ENCODE measurements at regions not wholly inside any gene's neighbourhood (a gene's known extent, or its start where the extent isn't known, plus 50 kb on each side); places are given as distances from the start of the nearest gene placed in this dataset.

DNA sequence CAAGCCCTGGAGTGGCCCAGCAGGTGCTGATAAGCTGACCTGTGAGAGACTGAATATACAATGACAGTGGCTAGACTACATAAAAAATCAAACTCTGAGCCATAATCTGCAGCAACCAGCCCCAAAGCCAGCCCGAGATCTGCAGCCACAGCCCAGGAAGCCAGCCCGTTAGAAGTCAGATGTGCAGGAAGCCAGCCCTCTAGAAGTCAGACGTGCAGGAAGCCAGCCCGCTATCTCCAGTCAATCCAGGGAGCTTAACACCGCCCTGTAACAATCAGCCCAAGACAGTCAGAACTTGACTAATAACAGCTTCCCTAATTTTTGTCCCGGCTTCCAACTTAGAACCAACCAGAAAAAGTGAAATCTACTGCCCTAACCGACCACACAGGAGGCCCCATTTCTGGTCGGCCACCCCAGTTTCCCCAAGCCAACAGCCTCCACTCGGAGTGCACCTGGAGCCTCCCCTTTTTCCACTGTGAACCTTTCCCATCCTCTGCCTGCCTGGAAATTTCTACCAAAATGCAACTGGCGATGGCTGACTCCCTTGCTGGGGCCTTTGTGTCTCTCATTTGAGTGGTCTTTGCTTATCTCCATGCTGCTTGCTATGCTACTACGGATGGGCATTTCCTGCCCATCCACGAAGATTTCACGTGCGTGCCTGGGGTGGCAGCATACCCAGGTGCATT, 769.3 kb downstream of the KCNJ18 start:
- TF ChIP-seq, protein P1, sequence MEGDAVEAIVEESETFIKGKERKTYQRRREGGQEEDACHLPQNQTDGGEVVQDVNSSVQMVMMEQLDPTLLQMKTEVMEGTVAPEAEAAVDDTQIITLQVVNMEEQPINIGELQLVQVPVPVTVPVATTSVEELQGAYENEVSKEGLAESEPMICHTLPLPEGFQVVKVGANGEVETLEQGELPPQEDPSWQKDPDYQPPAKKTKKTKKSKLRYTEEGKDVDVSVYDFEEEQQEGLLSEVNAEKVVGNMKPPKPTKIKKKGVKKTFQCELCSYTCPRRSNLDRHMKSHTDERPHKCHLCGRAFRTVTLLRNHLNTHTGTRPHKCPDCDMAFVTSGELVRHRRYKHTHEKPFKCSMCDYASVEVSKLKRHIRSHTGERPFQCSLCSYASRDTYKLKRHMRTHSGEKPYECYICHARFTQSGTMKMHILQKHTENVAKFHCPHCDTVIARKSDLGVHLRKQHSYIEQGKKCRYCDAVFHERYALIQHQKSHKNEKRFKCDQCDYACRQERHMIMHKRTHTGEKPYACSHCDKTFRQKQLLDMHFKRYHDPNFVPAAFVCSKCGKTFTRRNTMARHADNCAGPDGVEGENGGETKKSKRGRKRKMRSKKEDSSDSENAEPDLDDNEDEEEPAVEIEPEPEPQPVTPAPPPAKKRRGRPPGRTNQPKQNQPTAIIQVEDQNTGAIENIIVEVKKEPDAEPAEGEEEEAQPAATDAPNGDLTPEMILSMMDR (IDR thresholded peaks at IDR 0.05; ENCODE audit: low read depth, low read length), result no peak
- no peaks in the 10 kb centered on the region for H3K27me3 ChIP-seq
- H3K36me3 ChIP-seq, result no peaks in the 10 kb centered on the region

DNA sequence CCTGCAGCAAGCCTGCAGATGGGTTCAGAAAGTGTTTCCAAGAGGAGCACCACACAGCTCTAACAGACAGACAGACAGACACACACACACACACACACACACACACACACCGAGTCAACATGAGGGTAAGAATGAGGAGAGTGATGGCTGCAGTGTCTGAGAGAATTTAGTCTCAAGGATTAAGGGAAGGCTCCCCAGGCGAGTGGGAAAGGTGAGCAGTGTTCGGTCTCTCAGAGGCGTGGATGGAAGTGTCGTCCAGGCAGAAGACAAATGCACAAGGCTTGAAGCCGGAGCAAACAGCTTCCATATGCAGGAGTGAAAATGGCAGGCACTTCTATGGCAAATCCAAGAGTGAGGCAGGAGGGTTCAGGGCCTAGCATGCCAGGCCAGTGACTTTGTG, 770.1 kb downstream of the KCNJ18 start:
- Histone ChIP-seq H3K27me3 (no peaks in the 10 kb centered on the region), H3K4me1 (no peaks in the 10 kb centered on the region), H3K9me3 (no peaks in the 10 kb centered on the region), H3K4me3 (ENCODE audit: low read depth, low read length) (no peak overlapping the region), H3K36me3 (no peaks in the 10 kb centered on the region)
- TF ChIP-seq, protein P1 (IDR thresholded peaks at IDR 0.05; ENCODE audit: low read depth, low read length), result no peak
- no peak for DNase-seq

More for the DNA sequence above, 769.3 kb downstream of the KCNJ18 start:
- Histone ChIP-seq H3K4me1 (no peaks in the 10 kb centered on the region), H3K4me3 (ENCODE audit: low read depth, low read length) (no peak overlapping the region), H3K9me3 (no peaks in the 10 kb centered on the region)
- DNase-seq, result no peak

DNA sequence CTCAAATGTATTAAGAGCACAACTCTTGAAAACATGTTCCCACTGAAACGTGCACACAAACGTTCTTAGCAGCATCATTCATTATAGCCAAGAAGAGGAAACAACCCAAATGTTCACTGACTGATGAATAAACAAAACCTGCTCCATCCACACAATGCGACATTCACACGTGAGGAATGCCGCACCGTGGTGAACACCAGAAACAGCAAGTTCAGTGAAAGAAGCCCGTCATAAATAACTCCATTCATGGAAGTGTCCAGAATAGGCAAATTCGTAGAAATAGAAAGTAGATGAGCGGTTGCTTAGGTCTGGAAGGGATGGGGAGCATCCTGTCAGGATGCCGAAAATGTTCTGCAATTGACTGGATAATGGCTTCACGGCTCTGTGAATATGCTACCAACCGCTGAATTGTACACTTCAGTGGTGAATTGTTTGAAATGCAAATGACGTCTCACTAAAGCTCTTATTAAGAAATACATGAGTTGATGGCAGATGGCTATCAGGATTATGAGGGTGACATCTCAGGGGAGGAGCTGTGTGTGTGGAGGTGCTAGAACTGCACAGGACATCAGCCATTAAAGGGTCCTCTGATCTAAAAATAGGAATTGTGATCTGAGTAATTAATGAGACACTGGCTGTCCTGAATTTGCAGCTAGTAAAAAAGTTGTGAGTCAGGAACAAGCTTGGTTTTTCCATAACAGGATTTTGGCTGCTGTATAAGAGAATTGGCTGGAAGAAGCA, 771.0 kb downstream of the KCNJ18 start:
- H3K4me3 ChIP-seq (ENCODE audit: low read depth, low read length), result no peak overlapping the region
- no peaks in the 10 kb centered on the region for H3K27me3 ChIP-seq
- H3K4me1 ChIP-seq, result no peaks in the 10 kb centered on the region
- TF ChIP-seq, protein P1 (IDR thresholded peaks at IDR 0.05; ENCODE audit: low read depth, low read length), result no peak
- no peak for DNase-seq
- H3K36me3 ChIP-seq, result no peaks in the 10 kb centered on the region
- H3K9me3 ChIP-seq, result no peaks in the 10 kb centered on the region

DNA sequence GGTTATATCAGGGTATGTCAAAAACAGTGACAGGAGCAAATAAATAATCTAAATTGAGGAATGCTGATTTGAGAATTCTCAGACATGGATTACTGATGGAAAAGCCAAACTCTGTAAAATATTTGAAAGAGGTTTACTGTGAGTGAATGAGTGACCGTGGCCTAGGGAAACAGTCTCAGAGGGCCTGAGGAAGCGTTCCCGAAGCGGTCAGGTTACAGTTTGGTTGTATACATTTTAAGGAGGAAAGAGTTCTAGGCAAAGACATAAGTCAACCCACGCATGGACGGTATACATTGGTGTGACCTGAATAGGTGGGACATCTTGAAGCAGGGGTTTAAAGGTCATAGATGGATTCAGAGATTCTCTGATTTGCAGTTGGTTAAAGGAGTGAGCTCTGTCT, 771.7 kb downstream of the KCNJ18 start:
- no peaks in the 10 kb centered on the region for H3K9me3 ChIP-seq

DNA sequence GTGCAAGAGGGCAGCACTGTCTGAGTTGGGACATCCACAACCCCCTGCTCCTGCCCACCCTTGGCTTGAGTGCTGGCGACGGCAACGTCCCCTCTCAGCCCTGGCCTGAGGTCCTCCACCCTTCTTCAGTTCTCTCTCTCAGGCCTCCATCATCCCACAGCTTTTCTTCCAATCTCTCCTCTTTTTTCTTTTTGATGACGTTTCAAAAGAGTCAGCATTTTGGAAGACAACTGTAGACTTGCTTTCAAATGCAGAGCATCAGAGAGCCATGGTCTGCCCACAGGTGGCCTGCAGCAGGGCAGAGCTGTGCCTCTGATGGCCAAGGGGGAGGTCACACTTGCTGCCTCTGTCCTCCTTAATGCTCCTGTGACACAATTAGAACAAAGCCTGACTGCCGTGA, 775.4 kb downstream of the KCNJ18 start:
- TF ChIP-seq, protein P1 (IDR thresholded peaks at IDR 0.05; ENCODE audit: low read depth, low read length), result no peak
- DNase-seq, result no peak
- no peaks in the 10 kb centered on the region for H3K4me1 ChIP-seq
- H3K9me3 ChIP-seq, result no peaks in the 10 kb centered on the region
- no peak overlapping the region for H3K4me3 ChIP-seq (ENCODE audit: low read depth, low read length)
- H3K27me3 ChIP-seq, result no peaks in the 10 kb centered on the region
- H3K36me3 ChIP-seq, result no peaks in the 10 kb centered on the region

More for the DNA sequence above, 771.7 kb downstream of the KCNJ18 start:
- TF ChIP-seq, protein P1 (IDR thresholded peaks at IDR 0.05; ENCODE audit: low read depth, low read length), result no peak
- DNase-seq, result no peak
- Histone ChIP-seq H3K4me3 (ENCODE audit: low read depth, low read length) (no peak overlapping the region), H3K27me3 (no peaks in the 10 kb centered on the region), H3K36me3 (no peaks in the 10 kb centered on the region), H3K4me1 (no peaks in the 10 kb centered on the region)

All from BE2C (cell line).